Mesenchymal stem cell (in vitro differentiated cells and primary cell): ENCODE measurements at regions not wholly inside any gene's neighbourhood (a gene's known extent, or its start where the extent isn't known, plus 50 kb on each side); places are given as distances from the start of the nearest gene placed in this dataset.

Source experiments
- DNase-seq: peaks from one replicate; pipeline ENCODE4 v3.0.0-alpha.2; 2013
- H2AFZ ChIP-seq: one replicate; pipeline ENCODE4 v1.6.1; 2013; ENCODE audit warnings: low read depth, mild to moderate bottlenecking, control low read depth, inconsistent platforms, low read length, moderate library complexity
- H2AK5ac ChIP-seq: 2 replicates; pipeline ENCODE4 v1.6.1; 2013; ENCODE audit warnings: low read length, moderate library complexity, mild to moderate bottlenecking, inconsistent platforms; ENCODE audit not compliant: severe bottlenecking
- H2BK120ac ChIP-seq: one replicate; pipeline ENCODE4 v1.6.1; 2013; ENCODE audit warnings: low read depth, mild to moderate bottlenecking, inconsistent platforms, low read length, moderate library complexity
- H2BK12ac ChIP-seq, 2 experiments: one replicate each; pipeline ENCODE4 v1.6.1; 2013; ENCODE audit warnings: inconsistent platforms in 2 of 2, low read length in 2 of 2, mild to moderate bottlenecking in 2 of 2, moderate library complexity in 2 of 2, control low read depth in 1 of 2
- H2BK15ac ChIP-seq: one replicate; pipeline ENCODE4 v1.6.1; 2013; ENCODE audit warnings: mild to moderate bottlenecking, low read depth, inconsistent platforms; ENCODE audit not compliant: poor library complexity, severe bottlenecking
- H2BK5ac ChIP-seq: 2 replicates; pipeline ENCODE4 v1.6.1; 2013; ENCODE audit warnings: low read depth, mild to moderate bottlenecking, low read length, control low read depth, inconsistent platforms; ENCODE audit not compliant: poor library complexity, severe bottlenecking
- H3K14ac ChIP-seq, 2 experiments: one replicate each; pipeline ENCODE4 v1.6.1; 2013; ENCODE audit warnings: inconsistent platforms in 2 of 2, low read length in 2 of 2, control low read depth in 1 of 2, mild to moderate bottlenecking in 1 of 2, moderate library complexity in 1 of 2
- H3K18ac ChIP-seq, 2 experiments: one replicate each; pipeline ENCODE4 v1.6.1; 2013; ENCODE audit warnings: inconsistent platforms in 2 of 2, low read length in 2 of 2, control low read depth in 1 of 2, low read depth in 1 of 2, mild to moderate bottlenecking in 1 of 2
- H3K23ac ChIP-seq, 2 experiments: one replicate each; pipeline ENCODE4 v1.6.1; 2013; ENCODE audit warnings: inconsistent platforms in 2 of 2, low read length in 2 of 2, mild to moderate bottlenecking in 2 of 2, moderate library complexity in 2 of 2, control low read depth in 1 of 2
- H3K27ac ChIP-seq: 2 replicates; pipeline ENCODE4 v1.5.1; 2013; ENCODE audit warnings: mild to moderate bottlenecking, moderate library complexity, low read length, control low read depth, inconsistent platforms; ENCODE audit not compliant: poor library complexity, severe bottlenecking
- H3K27me3 ChIP-seq, 2 experiments: 2 replicates each; pipeline versions ENCODE4 v1.6.1 to v1.7.0; 2013; ENCODE audit warnings: low read length in 2 of 2, mild to moderate bottlenecking in 2 of 2, moderate library complexity in 2 of 2, control low read depth in 1 of 2, inconsistent platforms in 1 of 2; ENCODE audit not compliant: control insufficient read depth in 1 of 2, insufficient read depth in 1 of 2
- H3K36me3 ChIP-seq, 2 experiments: 2 replicates each; pipeline versions ENCODE4 v1.6.1 to v1.7.0; 2013; ENCODE audit warnings: low read length in 2 of 2, control low read depth in 1 of 2, inconsistent platforms in 1 of 2, low read depth in 1 of 2, mild to moderate bottlenecking in 1 of 2; ENCODE audit not compliant: insufficient read depth in 2 of 2, control insufficient read depth in 1 of 2
- H3K4ac ChIP-seq, 2 experiments: one replicate each; pipeline ENCODE4 v1.6.1; 2013; ENCODE audit warnings: inconsistent platforms in 2 of 2, low read length in 2 of 2, mild to moderate bottlenecking in 2 of 2, moderate library complexity in 2 of 2, control low read depth in 1 of 2, low read depth in 1 of 2
- H3K4me1 ChIP-seq: 2 replicates; pipeline ENCODE4 v1.6.1; 2013; ENCODE audit warnings: low read depth, low read length, control low read depth; ENCODE audit not compliant: control insufficient read depth, insufficient read depth
- H3K4me2 ChIP-seq: 2 replicates; pipeline ENCODE4 v1.6.1; 2013; ENCODE audit warnings: low read length, mild to moderate bottlenecking, inconsistent platforms; ENCODE audit not compliant: poor library complexity, severe bottlenecking
- H3K4me3 ChIP-seq, 2 experiments: 2 replicates each; pipeline versions ENCODE4 v1.5.1 to v1.7.0; 2013; ENCODE audit warnings: low read length in 2 of 2, mild to moderate bottlenecking in 2 of 2, control low read depth in 1 of 2, low read depth in 1 of 2; ENCODE audit not compliant: insufficient read depth in 1 of 2
- H3K79me1 ChIP-seq: replicated peaks from 2 replicates; pipeline ENCODE4 v1.6.1; 2013; ENCODE audit warnings: mild to moderate bottlenecking, control low read depth, low read length, inconsistent platforms; ENCODE audit not compliant: poor library complexity, severe bottlenecking
- H3K9ac ChIP-seq: 2 replicates; pipeline ENCODE4 v1.7.0; 2013; ENCODE audit warnings: mild to moderate bottlenecking, low read length, moderate library complexity
- H3K9me3 ChIP-seq: 2 replicates; pipeline ENCODE4 v1.7.0; 2013; ENCODE audit warnings: mild to moderate bottlenecking, low read length; ENCODE audit not compliant: control insufficient read depth
- H4K8ac ChIP-seq: one replicate; pipeline ENCODE4 v1.6.1; 2013; ENCODE audit warnings: inconsistent platforms, mild to moderate bottlenecking, low read length, moderate library complexity
- H4K91ac ChIP-seq: one replicate; pipeline ENCODE4 v1.6.1; 2013; ENCODE audit warnings: mild to moderate bottlenecking, low read length, inconsistent platforms
- WGBS: methylation state at CpG from one replicate; pipeline ENCODE4 v1.1.7; 2013; ENCODE audit warnings: mixed read lengths; 5-methylcytosine and 5-hydroxymethylcytosine counted together

- Histone ChIP-seq H3K36me3 (no peaks in the 10 kb centered on the region), H3K9ac (no peak overlapping the region), H3K79me1 (no peaks in the 10 kb centered on the region), H3K14ac (no peak overlapping the region), H3K4me1 (no peaks in the 10 kb centered on the region), H2BK12ac (no peak overlapping the region), H2AFZ (no peak overlapping the region), H2BK15ac (no peak overlapping the region), H4K8ac (no peak overlapping the region), H3K23ac (no peak overlapping the region), H3K4me2 (no peak overlapping the region), H4K91ac (no peak overlapping the region), H2BK120ac (no peak overlapping the region), H3K4me3 (no peak overlapping the region), H3K4ac (no peak overlapping the region), H3K18ac (no peak overlapping the region), H3K27me3 (no peaks in the 10 kb centered on the region), H3K9me3 (peaks cover under 1% of the 10 kb centered on the region), H3K27ac (no peak overlapping the region), H2AK5ac (no peak overlapping the region), H2BK5ac (no peak overlapping the region)
- WGBS, result no CpG with 5 or more reads among the region's 1 CpG
- no peak for DNase-seq
Measured at GRCh38 chr4:138426786-138427185, 184.6 kb upstream of the SLC7A11 start.

DNA sequence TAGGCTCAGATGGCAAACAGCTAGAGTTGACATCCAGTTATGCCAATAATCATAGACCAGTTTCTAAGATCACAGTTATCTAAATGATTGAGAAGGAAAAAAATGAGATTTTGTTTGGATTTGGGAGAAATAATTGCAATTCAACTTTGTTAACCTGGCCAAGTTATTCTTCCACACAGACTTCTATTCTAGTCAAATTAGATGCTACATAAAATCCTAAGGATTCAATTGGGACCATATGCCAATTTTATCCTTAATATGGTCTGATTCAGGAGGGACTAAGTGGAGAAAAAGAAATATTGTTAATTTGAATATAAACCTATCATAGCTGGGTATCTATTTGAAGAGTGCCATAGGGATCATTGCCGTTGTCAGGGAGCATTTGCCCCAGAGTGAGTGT is 178.3 kb upstream of the SLC7A11 start:
- 98% methylated on average over 1 of the region's 1 CpG for WGBS
- no peaks in the 10 kb centered on the region for H3K4me1 ChIP-seq
- H2BK12ac ChIP-seq, result no peak overlapping the region
- H3K4me2 ChIP-seq, result no peak overlapping the region
- H4K91ac ChIP-seq, result no peak overlapping the region
- no peak overlapping the region for H3K4me3 ChIP-seq
- H3K14ac ChIP-seq, result no peak overlapping the region
- no peak overlapping the region for H3K18ac ChIP-seq
- no peak overlapping the region for H2BK5ac ChIP-seq
- no peak overlapping the region for H2AFZ ChIP-seq
- no peak overlapping the region for H3K23ac ChIP-seq
- no peak overlapping the region for H3K9ac ChIP-seq
- no peaks in the 10 kb centered on the region for H3K27me3 ChIP-seq
- no peak overlapping the region for H2BK15ac ChIP-seq
- H3K27ac ChIP-seq, result no peak overlapping the region
- DNase-seq, result no peak
- no peak overlapping the region for H2BK120ac ChIP-seq
- H2AK5ac ChIP-seq, result no peak overlapping the region
- no peak overlapping the region for H3K4ac ChIP-seq
- no peaks in the 10 kb centered on the region for H3K36me3 ChIP-seq
- no peaks in the 10 kb centered on the region for H3K9me3 ChIP-seq
- no peak overlapping the region for H4K8ac ChIP-seq
- H3K79me1 ChIP-seq, result no peaks in the 10 kb centered on the region

GRCh38 chr4:138414202-138414601 is 172.1 kb upstream of the SLC7A11 start:
- Histone ChIP-seq H3K27ac (no peak overlapping the region), H4K8ac (no peak overlapping the region), H2BK12ac (no peak overlapping the region), H3K4me3 (no peak overlapping the region), H2AFZ (no peak overlapping the region), H3K23ac (no peak overlapping the region), H3K9ac (no peak overlapping the region), H3K4me1 (no peaks in the 10 kb centered on the region), H2BK120ac (no peak overlapping the region), H3K27me3 (no peaks in the 10 kb centered on the region), H4K91ac (no peak overlapping the region), H2AK5ac (no peak overlapping the region), H3K4me2 (no peak overlapping the region), H3K14ac (no peak overlapping the region), H3K36me3 (no peaks in the 10 kb centered on the region), H3K4ac (no peak overlapping the region), H2BK15ac (no peak overlapping the region), H3K9me3 (no peaks in the 10 kb centered on the region), H3K79me1 (no peaks in the 10 kb centered on the region), H3K18ac (no peak overlapping the region), H2BK5ac (no peak overlapping the region)
- 69% methylated on average over 1 of the region's 1 CpG for WGBS
- no peak for DNase-seq

DNA sequence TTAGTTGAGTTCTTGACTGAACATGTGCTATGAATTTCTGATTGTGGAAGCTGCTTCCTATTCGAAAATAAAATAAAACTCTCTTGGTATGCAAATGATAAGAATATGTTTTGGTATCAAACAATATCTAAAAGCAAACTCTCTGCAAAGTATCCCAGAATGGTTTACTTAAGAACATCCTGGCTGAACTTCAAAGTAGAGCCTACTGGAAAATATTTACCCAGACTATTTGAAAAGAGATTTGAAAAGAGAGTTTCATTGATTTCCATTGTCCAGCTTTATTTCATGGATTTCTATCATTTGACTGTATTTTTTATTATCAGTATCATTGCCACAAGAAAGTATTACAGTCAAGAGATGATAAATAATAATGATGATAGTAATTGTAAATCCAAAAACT is 171.1 kb upstream of the SLC7A11 start:
- DNase-seq, result no peak
- Histone ChIP-seq H3K9ac (no peak overlapping the region), H3K27me3 (no peaks in the 10 kb centered on the region), H3K4me1 (no peaks in the 10 kb centered on the region), H2BK120ac (no peak overlapping the region), H2AFZ (no peak overlapping the region), H2BK12ac (no peak overlapping the region), H3K18ac (no peak overlapping the region), H3K36me3 (no peaks in the 10 kb centered on the region), H3K27ac (no peak overlapping the region), H3K23ac (no peak overlapping the region), H3K9me3 (no peaks in the 10 kb centered on the region), H4K91ac (no peak overlapping the region), H3K14ac (no peak overlapping the region), H3K4me2 (no peak overlapping the region), H4K8ac (no peak overlapping the region), H2BK5ac (no peak overlapping the region), H3K4me3 (no peak overlapping the region), H2BK15ac (no peak overlapping the region), H2AK5ac (no peak overlapping the region), H3K4ac (no peak overlapping the region), H3K79me1 (no peaks in the 10 kb centered on the region)
- WGBS, result no CpG with 5 or more reads among the region's 1 CpG
